ENCODE measurements at regions not wholly inside any gene's neighbourhood (a gene's known extent, or its start where the extent isn't known, plus 50 kb on each side); places are given as distances from the start of the nearest gene placed in this dataset.

DNA sequence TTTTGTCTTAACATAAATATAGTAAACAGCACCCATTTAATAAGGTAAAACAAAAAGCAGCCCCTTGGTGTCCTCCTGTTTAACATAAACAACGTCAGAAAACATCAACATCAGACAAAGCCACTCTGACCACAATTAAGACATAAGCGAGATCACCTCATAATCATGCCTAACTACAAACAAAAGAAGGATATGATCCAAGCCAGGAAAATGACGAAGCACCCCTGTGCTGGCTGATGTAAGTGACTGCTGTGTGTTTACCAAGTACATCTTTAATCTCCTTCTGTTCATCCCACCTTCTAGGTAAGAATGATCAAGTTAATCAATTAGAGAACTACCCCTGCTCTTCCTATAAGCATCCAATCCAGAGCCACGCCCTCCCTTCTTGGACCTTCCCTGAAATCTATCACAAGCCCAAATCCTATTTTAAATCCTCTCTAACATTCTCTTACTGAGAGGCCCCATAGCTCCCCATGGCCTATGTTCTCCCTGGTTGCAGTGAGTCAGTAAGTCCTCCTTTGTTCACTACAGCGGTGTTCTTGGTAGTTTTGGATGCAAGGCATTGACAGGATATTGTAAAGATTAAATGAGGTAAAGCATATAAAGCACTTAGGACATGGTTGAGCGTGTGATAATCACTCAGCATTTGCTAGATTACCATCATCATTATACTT, 424.2 kb downstream of the TSN start:
- DNase-seq (ENCODE audit: low read depth, low spot score) = no peak
- Histone ChIP-seq H3K27ac (ENCODE audit: low read depth, low read length) (no peak overlapping the region), H3K27me3 (ENCODE audit: control insufficient read depth, insufficient read depth, low read length) (no peaks in the 10 kb centered on the region), H3K4me3 (ENCODE audit: low read depth, low read length) (no peak overlapping the region), H3K9me3 (ENCODE audit: control insufficient read depth, insufficient read depth, low read length) (no peaks in the 10 kb centered on the region)
- TF ChIP-seq, protein P1, sequence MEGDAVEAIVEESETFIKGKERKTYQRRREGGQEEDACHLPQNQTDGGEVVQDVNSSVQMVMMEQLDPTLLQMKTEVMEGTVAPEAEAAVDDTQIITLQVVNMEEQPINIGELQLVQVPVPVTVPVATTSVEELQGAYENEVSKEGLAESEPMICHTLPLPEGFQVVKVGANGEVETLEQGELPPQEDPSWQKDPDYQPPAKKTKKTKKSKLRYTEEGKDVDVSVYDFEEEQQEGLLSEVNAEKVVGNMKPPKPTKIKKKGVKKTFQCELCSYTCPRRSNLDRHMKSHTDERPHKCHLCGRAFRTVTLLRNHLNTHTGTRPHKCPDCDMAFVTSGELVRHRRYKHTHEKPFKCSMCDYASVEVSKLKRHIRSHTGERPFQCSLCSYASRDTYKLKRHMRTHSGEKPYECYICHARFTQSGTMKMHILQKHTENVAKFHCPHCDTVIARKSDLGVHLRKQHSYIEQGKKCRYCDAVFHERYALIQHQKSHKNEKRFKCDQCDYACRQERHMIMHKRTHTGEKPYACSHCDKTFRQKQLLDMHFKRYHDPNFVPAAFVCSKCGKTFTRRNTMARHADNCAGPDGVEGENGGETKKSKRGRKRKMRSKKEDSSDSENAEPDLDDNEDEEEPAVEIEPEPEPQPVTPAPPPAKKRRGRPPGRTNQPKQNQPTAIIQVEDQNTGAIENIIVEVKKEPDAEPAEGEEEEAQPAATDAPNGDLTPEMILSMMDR (IDR thresholded peaks at IDR 0.05; ENCODE audit: low read depth, low read length) = no peak
- ChIA-PET POLR2A (no interaction called here), CTCF (no interaction called here)

DNA sequence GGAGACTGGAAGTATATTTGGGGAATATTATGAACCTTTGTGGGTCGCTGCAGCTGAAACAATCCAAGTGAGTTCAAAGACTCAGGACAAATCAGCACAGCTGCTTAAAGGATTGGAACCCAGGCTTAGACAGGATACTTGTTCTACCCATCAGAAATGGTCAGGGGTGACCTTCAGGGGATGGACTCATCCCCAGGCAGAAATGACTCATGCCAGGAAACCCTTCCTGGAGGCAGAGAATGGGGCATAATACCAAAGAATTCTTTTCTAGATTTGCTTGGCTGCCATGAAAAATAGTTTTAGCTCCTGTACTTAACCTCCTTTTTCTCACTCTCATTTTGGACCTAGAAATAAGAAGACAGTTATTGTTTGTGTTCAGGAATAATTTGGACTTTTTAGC, 425.5 kb downstream of the TSN start:
- Histone ChIP-seq H3K27ac (ENCODE audit: low read depth, low read length) (no peak overlapping the region), H3K27me3 (ENCODE audit: control insufficient read depth, insufficient read depth, low read length) (no peaks in the 10 kb centered on the region), H3K4me3 (ENCODE audit: low read depth, low read length) (no peak overlapping the region), H3K9me3 (ENCODE audit: control insufficient read depth, insufficient read depth, low read length) (no peaks in the 10 kb centered on the region)
- TF ChIP-seq, protein P1 (IDR thresholded peaks at IDR 0.05; ENCODE audit: low read depth, low read length) = no peak
- POLR2A ChIA-PET = no interaction called here
- DNase-seq (ENCODE audit: low read depth, low spot score) = no peak
- CTCF ChIA-PET = no interaction called here

DNA sequence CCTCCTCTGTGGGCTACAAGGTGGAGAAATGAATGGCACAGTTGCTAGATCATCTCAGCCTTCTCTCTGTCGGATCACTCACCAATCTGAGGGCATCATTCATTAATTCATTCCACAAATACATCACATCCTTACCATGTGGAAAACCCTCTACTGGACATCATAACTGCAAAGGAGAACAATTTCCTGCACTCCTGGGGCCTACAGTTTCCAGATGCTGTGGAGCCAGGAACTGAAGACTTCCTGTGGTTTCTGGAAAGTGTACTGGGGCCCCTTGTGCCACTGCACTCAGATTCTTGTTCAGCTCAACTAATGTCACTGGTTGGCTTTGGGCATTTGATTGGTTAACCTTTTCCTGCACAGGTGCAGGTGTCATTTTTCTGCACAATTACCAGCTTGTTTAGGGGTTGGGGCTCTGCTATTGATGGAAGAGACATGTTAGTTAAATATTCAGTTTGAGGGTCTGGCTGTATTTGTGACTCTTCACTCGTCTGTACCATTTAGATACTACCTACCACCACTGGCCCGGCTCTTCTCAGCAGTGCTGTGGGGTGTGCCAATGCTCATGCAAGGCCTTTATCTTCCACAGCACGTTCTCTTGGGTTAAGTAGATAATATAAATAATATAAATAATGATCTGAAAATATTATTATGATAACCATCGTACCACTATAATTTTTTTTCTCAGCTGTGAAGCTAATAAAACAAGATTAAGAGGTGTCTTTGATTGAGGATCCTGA, 427.3 kb downstream of the TSN start:
- TF ChIP-seq, protein P1 (IDR thresholded peaks at IDR 0.05; ENCODE audit: low read depth, low read length) = no peak
- Histone ChIP-seq H3K9me3 (ENCODE audit: control insufficient read depth, insufficient read depth, low read length) (no peaks in the 10 kb centered on the region), H3K27ac (ENCODE audit: low read depth, low read length) (no peak overlapping the region), H3K4me3 (ENCODE audit: low read depth, low read length) (no peak overlapping the region), H3K27me3 (ENCODE audit: control insufficient read depth, insufficient read depth, low read length) (no peaks in the 10 kb centered on the region)
- no peak for DNase-seq (ENCODE audit: low read depth, low spot score)
- ChIA-PET CTCF (no interaction called here), POLR2A (no interaction called here)

DNA sequence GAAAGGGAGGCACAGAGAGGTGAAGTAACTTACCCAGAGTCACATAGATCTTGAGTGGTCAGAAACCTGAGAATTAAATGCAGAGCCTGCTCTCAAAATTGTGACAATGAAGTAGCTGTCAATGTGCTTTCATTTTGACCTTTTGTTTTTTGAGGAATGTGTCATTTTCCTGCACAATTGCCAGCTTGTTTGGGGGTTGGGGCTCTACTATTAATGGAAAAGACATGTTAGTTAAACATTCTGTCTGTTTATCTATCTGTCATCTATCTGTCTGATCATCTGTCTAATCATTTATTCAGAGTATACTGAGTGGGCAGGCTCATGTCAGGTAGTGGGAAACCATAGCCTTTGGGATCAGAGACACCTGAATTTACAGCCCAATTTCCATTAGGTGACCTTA, 428.4 kb downstream of the TSN start:
- no peaks in the 10 kb centered on the region for H3K9me3 ChIP-seq (ENCODE audit: control insufficient read depth, insufficient read depth, low read length)
- TF ChIP-seq, protein P1 (IDR thresholded peaks at IDR 0.05; ENCODE audit: low read depth, low read length) = no peak
- DNase-seq (ENCODE audit: low read depth, low spot score) = no peak
- ChIA-PET CTCF (no interaction called here), POLR2A (no interaction called here)
- no peak overlapping the region for H3K27ac ChIP-seq (ENCODE audit: low read depth, low read length)
- H3K4me3 ChIP-seq (ENCODE audit: low read depth, low read length) = no peak overlapping the region
- no peaks in the 10 kb centered on the region for H3K27me3 ChIP-seq (ENCODE audit: control insufficient read depth, insufficient read depth, low read length)

DNA sequence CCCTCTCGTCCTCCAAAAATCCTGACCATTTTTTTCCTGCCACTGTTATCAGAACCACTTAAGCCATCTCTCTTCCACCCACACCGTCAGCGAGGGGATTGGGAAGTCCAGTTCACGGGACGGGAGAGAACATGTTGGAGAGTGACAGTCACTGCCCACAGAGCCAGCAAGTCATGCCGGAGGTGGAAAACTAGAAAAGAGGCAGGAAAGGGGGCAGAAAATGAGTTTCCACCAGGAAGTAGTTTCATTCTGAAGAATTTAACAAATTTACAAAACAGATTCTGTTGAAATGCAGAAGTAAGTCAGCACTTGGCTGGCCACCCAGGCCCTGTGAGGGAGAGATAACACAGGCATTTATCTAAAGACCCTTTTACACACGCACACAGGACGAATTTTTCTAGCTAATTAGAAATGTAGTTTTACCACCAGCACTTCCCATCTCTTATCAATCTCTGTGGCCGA, 431.3 kb downstream of the TSN start:
- POLR2A ChIA-PET = no interaction called here
- DNase-seq (ENCODE audit: low read depth, low spot score) = no peak
- Histone ChIP-seq H3K27ac (ENCODE audit: low read depth, low read length) (no peak overlapping the region), H3K9me3 (ENCODE audit: control insufficient read depth, insufficient read depth, low read length) (no peaks in the 10 kb centered on the region), H3K4me3 (ENCODE audit: low read depth, low read length) (no peak overlapping the region), H3K27me3 (ENCODE audit: control insufficient read depth, insufficient read depth, low read length) (no peaks in the 10 kb centered on the region)
- CTCF ChIA-PET = no interaction called here
- TF ChIP-seq, protein P1 (IDR thresholded peaks at IDR 0.05; ENCODE audit: low read depth, low read length) = no peak
